Lower leg skin (tissue), 4 donors: ENCODE measurements at regions not wholly inside any gene's neighbourhood (a gene's known extent, or its start where the extent isn't known, plus 50 kb on each side); places are given as distances from the start of the nearest gene placed in this dataset.

Source experiments
- DNase-seq, 2 donors: peaks; one replicate each; pipeline ENCODE4 v3.0.0-alpha.2; 2019; ENCODE audit warnings: low spot score in 2 of 2
- H3K4me3 ChIP-seq: fragments of 200-600 bp; sonication (generic); 2 replicates; pipeline ENCODE4 v1.5.1; 2017; ENCODE audit warnings: mild to moderate bottlenecking, low read depth; ENCODE audit not compliant: poor library complexity, severe bottlenecking
- CTCF ChIP-seq, 3 donors: fragments of 450-650 bp; IDR thresholded peaks; one replicate each; pipeline ENCODE4 v1.5.1; 2016; ENCODE audit warnings: antibody characterized with exemption in 3 of 3, mild to moderate bottlenecking in 3 of 3, moderate library complexity in 2 of 3
- POLR2A ChIP-seq, 2 donors: fragments of 450-650 bp; IDR thresholded peaks; one replicate each; pipeline ENCODE4 v1.6.1; 2016 to 2017; ENCODE audit warnings: antibody characterized with exemption in 2 of 2, mild to moderate bottlenecking in 1 of 2, moderate library complexity in 1 of 2
- WGBS, 2 donors: methylation state at CpG; one replicate each; pipeline ENCODE4 v1.1.5; 2018; 5-methylcytosine and 5-hydroxymethylcytosine counted together
- intact Hi-C: fragments of 100-400 bp; cut with DNase I; formaldehyde crosslinking; loops from one replicate; pipeline ENCODE4 v1.15.0; 2023; ENCODE audit warnings: low total_unique reads

- no peak for DNase-seq
- TF ChIP-seq POLR2A (IDR thresholded peaks at IDR 0.05), result no peak
- TF ChIP-seq CTCF (IDR thresholded peaks at IDR 0.05), result no peak
- intact Hi-C loops, result no loop called here
- 67 to 75% methylated on average over 3 of the region's 3 CpGs for WGBS, 2 donors
- no peak overlapping the region for H3K4me3 ChIP-seq
Measured at GRCh38 chr14:97179573-97179972, 382.4 kb downstream of the VRK1 start.

DNA sequence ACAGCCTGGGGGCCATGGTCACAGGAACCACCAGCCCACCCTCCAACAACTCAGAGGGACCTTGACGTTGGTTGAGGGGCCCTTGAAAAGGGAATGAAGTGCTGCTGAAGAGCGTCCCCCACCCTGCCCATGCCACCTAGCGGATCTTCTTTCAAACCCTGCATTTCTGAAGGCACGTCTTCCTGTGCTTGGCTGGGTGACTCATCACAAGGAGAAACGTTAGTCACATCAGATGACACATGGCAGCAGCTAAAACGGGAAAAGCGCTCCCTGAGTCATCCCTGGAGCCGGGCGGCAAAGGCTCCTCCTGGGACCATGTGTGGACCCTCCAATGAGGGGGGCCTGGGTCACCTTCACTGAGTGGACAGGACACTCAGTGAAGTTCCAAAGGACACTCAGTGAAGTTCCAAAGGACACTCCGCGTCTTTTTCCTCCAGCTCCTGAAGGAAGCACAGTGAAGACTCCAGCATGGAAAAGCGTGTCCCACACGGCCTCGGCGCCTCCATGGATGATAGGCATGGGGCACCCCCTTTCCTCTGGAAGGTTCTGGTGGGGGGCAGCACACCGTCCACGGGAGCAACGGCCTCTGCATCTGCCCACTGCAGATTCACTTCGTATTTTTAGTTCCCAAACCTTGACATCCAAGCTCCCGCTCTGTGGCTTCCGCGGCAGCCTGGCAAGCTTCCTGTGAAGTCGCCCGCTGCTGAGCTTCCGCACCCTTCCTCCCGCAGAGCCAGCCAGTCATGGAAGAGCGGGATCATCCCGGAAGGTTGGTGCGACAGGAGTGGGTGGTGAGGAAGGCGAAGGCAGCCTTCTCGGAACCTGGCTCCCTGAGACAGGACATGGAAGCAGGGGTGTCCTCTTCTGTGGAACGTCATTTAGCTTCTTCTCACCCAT lies 383.4 kb downstream of the VRK1 start:
- TF ChIP-seq POLR2A (IDR thresholded peaks at IDR 0.05) (no peak), CTCF (IDR thresholded peaks at IDR 0.05) (no peak)

GRCh38 chr14:97185186-97185585 lies 388.0 kb downstream of the VRK1 start:
- no peak overlapping the region for H3K4me3 ChIP-seq
- intact Hi-C loops, result no loop called here
- 34 to 47% methylated on average over 6 of the region's 6 CpGs for WGBS, 2 donors
- no peak for TF ChIP-seq POLR2A (IDR thresholded peaks at IDR 0.05)
- no peak for TF ChIP-seq CTCF (IDR thresholded peaks at IDR 0.05)
- DNase-seq, result no peak

More for the DNA sequence above, 383.4 kb downstream of the VRK1 start:
- intact Hi-C loops, result no loop called here
- 78 to 79% methylated on average over 31 to 32 of the region's 32 CpGs for WGBS, 2 donors
- no peak for DNase-seq
- H3K4me3 ChIP-seq, result no peak overlapping the region

- TF ChIP-seq POLR2A (IDR thresholded peaks at IDR 0.05) (no peak), CTCF (IDR thresholded peaks at IDR 0.05) (no peak)
- intact Hi-C loops, result no loop called here
- DNase-seq, result no peak
- no peak overlapping the region for H3K4me3 ChIP-seq
- WGBS, 2 donors, result 71 to 78% methylated on average over 2 of the region's 2 CpGs
Measured at GRCh38 chr14:97187916-97188315, 390.7 kb downstream of the VRK1 start.

DNA sequence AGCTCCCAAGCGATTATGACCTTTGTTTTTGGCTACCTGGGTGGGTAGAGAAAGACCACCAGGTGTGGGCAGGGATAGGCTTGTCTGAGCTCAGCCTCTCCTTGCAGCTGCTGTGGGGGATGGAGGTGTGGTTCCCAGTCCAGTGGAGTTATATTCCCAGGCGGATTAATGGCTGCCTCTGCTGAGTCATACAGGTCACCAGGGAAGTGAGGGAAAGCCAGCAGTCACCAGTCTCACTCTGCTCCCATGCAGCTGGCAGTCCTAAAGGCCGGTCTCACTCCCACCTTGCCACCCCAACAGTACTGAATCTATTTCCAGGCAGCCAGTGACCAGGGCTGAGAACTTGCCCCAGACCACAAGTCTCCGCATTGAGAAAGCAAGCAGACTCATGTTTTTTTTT lies 399.2 kb downstream of the VRK1 start:
- WGBS, 2 donors, result 82 to 95% methylated on average over 4 of the region's 4 CpGs
- intact Hi-C loops, result no loop called here

More for the DNA sequence above, 399.2 kb downstream of the VRK1 start:
- TF ChIP-seq CTCF (IDR thresholded peaks at IDR 0.05), result no peak
- TF ChIP-seq POLR2A (IDR thresholded peaks at IDR 0.05), result no peak
- DNase-seq, result no peak
- no peak overlapping the region for H3K4me3 ChIP-seq
